GM19351 (cell line): ENCODE measurements at regions not wholly inside any gene's neighbourhood (a gene's known extent, or its start where the extent isn't known, plus 50 kb on each side); places are given as distances from the start of the nearest gene placed in this dataset.
A peak's percentile ranks its signal among the peaks of the same experiment; 100 is the strongest.

Experiments used
- ATAC-seq: cut with Tn5 transposase; IDR thresholded peaks from one replicate; pipeline ENCODE4 v1.9.1; 2021; ENCODE audit warnings: mild to moderate bottlenecking, moderate library complexity; ENCODE audit not compliant: unreplicated experiment

DNA sequence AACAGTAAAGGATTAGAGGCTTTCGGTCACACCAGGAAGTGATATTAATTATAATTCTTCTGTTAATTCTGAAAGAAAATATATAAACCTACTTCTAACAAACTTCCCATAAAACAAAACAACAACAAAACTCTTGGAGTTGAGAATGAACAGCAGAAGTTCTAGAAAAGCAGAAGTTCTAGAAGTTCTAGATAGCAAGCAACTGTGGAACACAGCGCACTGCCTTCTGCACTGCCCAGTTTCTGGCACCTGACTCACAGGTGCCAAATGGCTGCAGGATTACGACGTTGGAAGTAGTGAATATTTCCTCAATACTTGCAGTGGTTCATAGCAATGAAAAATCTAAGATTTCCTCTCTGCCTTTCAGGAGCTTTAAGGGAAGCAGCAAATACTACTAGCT is 132.2 kb downstream of the OR13A1 start:
- no peak for ATAC-seq

DNA sequence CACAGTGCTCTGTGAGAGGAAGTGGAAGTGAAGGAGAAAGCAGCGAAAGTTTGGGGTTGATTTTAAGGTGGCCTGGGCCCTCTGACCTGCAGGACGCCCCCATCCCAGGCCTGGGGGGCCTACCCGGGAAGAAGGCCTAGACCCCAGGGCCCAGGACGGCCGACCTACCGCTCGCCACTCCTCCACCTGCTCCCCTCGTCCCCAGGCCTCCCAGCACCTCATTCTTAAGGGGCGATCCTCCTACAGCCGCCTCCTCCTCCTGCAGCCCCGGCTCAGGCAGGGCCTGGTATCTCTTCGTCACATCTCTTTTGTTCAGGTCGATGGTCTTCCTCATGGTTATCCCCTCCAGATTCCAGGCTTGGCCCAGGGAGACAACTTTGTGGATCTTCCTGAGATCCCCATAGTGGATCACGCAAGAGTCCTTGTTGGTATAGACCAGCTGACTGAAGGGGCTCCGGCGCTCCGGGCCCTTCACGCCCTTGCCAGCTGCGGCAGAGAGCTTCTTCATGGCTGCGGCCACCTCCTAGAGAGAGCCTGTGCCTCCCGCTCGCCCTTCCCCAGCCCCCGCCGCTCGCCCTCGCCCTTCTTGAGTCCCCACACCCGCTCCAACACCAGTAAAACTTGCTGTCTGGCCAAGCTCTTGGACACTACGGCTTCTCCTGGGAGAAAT is 117.5 kb downstream of the OR13A1 start:
- no peak for ATAC-seq

DNA sequence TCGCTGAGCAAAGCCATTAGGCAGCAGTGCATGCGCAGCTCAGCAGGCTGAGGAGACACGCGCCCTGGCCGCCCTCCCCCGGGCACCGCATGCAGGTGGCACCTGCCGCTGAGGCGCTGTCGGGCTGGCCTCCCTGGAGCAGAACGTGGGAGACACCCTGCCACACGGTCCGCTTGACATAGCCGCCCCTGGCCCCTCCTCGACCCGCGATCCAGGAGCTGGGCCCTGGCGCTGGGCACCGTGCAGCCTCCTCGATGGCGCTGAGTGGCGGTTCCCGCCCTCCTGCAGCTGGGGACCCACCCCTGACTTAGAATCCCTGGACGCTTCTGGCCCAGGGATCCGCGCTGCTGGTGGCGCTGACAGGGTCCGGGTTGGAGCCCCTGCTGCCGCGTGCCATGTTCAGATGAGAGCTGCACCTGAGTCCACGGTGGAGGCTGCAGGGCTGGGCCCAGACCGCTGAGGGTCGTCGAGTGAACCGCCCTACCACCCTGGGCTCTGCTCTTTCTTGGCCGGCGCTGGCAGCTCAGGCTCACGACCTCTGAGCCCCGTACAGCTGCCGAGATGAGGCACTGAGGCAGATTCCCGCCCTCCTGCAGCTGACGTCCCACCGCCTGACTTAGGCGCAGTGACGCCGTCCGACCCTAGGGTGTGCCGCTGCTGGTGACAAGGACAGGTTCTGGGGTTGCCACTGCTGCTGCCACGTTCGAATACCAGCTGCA is 116.8 kb downstream of the OR13A1 start:
- no peak for ATAC-seq

DNA sequence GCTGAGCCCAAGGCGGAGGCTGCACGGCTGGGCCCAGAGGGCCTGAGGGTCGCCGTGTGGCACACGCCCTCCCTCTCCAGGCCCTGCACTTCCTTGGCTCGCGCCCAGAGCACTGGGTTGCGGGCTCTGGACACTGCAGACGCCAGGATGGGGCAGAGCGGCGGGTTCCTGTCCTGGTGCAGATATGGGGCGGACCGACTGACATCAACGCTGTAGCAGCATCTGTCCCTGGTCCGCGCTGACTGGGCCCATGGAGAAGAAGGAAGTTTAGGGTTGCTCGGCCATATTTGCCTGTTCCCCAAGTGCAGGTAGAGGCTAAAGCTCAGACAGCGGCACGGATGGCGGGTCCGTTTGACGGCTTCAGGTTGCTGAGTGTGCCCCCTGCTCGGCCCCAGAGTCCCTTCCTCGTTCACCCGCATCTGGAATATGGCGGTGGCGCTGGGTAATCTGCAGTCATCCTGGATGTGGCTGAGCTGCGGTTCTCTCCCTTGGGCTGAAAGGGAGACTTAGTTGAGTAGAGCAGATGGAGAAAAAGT is 116.1 kb downstream of the OR13A1 start:
- no peak for ATAC-seq

DNA sequence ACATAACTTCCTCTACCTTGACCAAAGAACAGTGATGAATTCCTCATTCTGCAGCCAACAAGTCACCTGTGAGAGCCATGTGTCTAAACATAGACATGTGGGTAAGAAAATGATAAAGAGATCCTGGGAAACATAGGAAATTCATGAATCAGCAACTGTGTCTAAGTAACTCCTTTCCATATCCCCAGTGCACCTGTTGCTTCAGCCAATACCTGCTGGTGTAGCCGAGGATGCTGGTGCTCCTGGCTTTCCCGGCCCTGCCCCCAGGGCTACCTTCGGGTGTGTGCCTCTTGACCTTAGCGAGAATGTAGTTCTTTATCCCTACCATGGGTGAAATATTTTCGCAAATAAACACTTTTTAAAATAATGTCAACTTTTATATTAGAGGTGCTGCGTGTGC is 114.1 kb downstream of the OR13A1 start:
- no peak for ATAC-seq

DNA sequence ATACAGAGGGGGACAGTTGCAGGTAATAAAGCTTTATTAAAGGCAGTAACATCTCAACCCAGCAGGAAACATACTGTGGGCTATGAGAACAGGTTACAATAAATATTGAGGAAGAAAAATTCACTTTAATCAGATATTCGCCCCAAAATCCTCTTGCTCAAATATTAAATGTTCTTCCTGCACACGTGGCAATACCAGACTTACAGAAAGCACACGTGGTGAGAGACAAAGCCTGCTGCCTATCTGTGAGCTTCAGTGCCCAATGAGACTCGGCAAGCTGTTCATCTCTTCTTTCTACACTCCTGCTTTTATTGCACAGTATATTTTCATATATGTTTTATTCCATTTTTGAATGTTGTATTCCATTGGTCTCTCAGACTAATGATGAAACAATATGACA is 113.2 kb downstream of the OR13A1 start:
- no peak for ATAC-seq

DNA sequence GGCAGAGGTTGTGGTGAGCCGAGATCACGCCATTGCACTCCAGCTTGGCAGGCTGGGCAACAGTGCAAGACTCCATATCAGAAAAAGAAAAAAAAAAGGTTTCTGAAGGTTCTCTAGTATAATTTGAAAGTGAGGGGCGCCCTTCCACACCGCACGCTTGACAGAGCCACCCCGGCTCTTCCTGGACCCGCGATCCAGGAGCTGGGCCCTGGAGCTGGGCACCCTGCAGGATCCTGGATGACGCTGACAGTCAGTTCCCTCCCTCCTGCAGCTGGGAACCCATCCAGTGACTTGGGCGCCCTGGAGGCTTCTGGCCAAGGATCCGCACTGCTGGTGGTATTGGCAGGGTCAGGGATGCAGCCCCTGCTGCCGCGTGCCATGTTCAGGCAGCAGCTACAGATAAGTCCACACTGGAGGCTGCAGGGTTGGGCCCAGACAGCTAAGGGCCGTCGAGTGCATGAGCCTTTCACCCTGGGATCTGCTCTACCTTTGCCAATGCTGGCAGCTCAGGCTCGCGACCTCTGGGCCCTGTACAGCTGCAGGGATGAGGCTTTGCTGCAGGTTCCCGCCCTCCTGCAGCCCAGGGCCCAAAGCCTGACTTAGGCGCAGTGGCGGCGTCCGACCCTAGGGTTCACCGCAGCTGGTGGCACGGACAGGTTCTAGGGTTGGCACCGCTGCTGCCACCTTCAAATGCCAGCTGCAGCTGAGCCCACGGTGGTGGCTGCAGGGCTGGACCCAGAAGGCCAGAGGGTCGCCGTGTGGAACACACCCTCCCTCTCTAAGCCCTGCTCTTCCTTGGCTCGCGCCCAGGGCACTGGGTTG is 110.2 kb downstream of the OR13A1 start:
- no peak for ATAC-seq

DNA sequence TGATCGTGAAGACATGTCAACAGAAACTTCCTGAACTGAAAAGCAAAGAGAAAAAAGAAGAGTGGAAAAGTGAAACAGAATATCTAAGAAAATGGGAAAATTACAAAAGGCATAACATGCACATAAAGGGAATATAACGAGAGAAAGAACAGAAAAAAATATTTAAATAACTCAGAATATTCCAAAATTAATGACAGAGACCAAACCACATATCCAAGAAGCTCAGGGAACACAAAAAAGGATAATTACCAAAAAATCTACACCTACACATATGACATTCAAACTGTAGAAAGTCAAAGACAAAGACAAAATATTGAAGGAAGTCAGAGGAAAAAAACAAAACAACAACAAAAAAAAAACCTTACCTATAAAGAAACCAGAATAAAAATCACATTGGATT is 105.5 kb downstream of the OR13A1 start:
- no peak for ATAC-seq

DNA sequence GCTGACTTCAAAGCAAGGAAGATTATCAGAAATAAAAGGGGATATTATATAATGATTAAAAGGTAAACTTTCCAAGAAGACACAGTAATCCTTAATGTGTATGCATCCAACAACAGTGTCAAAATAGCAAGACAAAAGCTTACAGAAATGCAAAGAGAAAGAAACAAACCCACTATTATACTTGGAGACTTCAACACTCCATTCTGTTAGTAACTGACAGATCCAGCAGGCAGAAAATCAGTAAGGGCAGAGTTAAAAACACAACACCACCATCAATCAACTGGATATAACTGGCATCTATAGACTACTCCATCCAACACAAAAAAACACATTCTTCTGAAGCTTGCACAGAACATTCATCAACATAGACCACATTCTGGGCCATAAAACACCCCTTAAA is 103.8 kb downstream of the OR13A1 start:
- no peak for ATAC-seq

DNA sequence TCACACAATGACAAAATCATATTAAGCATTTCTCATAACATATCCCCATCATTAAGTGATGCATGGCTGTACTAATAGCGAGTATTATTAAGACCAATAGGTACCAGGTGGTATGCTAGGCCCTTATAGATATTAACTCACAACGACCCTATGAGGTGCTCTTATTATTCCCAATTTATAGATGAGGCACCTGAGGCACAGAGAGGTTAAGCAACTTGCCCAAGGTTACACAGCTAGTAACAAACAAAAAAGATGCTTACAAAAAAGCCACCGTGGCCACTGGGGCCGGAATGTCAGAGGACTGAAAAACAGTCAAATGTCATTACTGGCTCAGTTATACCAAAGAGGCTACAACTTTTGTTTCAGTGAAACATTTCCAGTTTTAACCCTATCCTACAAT is 96.0 kb downstream of the OR13A1 start:
- ATAC-seq = no peak

DNA sequence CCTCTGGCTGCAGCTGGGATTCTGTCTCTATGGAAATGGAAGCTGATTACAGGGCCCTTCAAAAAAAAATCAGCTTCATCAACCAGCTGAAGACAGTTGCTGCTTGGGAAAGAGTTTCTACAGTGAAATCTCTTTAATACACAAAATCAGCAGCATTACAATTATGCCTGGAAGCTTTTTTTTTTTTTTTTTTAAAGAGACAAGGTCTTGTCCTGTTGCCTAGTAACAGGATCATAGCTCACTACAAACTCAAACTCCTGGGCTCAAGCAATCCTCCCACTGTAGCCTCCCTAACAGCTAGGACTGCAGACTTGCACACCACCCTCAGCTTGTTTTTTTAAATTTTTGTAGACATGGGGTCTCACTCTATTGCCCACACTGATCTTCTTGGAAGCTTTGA is 94.5 kb downstream of the OR13A1 start:
- no peak for ATAC-seq

DNA sequence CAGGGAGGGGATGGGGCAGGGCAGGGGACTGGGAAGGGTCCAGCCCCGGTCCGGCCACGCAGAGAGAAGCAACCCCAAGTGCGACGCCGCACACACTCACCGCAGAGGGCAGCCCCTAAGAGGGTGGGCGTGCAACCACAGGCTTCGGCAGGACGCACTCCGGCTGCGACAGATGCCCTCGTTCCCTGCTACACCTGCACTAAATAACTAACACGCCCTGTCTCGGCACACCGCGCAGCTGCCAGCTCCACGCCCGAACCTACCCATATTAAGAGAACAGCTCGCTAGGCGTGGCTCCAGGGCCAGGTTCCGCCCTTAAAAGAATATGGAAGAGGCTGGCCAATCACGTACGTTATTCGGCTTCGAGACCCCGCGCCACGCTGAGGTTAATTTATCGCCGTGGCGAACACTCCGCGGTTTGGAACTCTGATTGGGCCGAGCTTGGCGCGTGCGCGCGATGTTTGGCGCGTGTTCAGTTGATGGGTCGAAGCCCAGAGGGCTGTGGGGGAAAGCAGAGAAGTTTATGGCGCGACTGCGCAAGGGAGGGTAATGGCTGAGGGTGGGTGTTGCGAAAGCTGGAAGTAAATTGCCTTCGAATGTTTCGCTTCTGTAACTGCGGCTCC is 91.1 kb downstream of the OR13A1 start:
- ATAC-seq = no peak

DNA sequence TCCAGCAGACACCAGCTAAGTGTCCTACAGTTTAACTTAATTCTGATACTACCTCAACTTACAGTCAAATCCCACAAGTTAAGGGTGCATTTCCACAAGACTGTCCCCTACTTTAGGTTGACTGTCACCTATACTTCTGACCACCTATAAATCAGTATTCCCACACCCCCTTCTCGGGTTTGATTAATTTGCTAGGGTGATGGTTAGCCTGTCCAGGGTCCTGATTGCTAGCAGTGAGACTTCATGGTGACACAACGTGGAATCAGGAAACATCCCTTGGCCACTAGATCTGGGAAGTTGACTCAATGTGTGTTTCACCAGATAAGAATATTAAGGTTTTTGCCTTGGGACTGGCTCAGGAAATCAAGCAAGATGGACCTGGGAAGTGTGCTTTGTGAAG is 88.4 kb downstream of the OR13A1 start:
- no peak for ATAC-seq

DNA sequence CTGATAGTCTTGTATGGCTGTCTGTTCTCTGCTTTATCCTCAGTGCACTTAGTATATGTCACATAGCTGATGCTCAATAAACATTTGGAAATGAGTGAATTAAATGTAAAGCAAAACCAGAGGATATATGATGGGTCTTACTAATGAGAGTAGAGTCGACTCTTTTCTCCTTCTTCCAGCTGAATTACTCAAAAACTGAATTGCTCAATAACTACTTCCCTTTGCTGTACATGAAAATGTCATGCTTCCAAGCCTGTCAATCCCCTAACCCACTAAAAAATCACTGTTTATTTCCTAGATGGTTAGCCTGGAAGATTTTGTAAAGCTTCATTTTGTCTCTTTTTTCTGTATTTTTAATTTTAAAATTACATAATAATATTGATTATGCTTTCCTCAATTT is 88.0 kb downstream of the OR13A1 start:
- ATAC-seq = no peak

DNA sequence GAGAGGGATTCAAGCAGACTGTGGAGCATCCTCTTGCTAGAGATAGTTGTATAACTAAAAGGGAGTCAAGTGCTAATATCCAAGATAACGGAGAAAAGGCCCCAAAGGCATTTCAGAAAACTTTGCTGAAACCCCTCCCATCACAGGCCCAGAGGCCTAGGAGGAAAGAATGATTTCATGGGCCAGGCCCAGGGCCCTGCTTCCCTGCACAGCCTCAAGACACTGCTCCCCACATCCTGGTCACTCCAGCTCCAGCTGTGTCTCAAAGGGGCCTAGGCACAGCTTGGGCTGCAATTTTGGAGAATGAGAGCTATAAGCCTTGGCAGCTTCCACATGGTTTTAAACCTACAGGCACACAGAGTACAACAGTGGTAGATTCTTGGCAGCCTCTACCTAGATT is 85.6 kb downstream of the OR13A1 start:
- no peak for ATAC-seq

DNA sequence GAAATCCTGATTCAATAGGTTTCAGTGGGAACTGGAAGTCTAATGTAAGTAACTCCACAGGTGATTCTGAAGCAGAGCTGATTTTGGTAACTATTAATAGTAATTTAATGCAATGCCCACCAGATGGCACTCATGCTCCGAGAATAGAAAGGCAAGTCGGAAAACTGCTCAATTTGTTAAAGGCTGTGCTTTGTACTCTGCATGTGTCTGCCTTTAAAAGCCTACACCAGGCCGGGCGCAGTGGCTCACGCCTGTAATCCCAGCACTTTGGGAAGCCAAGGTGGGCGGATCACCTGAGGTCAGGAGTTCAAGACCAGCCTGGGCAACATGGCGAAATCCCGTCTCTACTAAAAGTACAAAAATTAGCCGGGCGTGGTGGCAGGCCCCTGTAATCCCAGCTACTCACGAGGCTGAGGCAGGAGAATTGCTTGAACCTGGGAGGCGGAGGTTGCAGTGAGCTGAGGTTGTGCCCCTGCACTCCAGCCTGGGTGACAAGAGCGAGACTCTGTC is 80.1 kb downstream of the OR13A1 start:
- ATAC-seq = peak; percentile 44

DNA sequence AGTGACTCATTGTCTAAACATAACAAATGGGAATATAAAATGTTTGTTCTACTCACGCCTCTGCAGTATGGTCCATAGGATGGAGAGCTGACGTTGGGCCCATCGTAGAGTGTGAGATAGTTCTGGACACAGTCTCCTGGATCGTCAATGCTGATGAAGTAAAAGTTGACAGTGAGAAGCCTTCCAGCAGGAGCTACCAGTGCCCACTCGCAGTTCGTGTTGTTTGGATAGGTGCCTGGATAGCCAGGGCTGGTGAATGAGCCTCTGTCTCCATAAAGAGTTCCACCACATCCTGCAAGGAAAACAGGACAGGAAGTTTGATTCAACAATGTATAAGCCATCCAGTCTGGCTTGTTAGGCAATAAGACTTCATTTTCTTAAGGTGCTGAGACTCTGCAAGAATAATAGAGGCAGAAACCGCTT is 79.6 kb downstream of the OR13A1 start:
- ATAC-seq = no peak

DNA sequence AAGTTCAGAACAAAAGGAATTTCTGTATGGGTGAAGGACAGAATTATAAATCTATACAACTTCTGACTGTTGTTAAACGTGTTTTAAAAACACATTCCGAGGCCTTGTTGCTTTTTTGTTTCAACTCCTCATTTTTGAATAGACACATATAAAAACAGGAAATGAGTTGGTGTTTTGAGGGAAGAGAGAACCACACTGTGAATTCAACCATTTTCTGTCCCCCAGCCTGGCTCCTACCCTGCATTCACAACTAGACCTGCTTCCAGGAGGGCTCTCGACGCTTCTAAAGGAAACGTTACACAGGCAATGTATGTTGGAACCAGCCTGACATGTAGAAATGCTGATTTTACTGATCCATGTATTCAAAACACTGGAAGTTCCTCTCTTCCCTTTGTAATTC is 76.5 kb downstream of the OR13A1 start:
- ATAC-seq = no peak

DNA sequence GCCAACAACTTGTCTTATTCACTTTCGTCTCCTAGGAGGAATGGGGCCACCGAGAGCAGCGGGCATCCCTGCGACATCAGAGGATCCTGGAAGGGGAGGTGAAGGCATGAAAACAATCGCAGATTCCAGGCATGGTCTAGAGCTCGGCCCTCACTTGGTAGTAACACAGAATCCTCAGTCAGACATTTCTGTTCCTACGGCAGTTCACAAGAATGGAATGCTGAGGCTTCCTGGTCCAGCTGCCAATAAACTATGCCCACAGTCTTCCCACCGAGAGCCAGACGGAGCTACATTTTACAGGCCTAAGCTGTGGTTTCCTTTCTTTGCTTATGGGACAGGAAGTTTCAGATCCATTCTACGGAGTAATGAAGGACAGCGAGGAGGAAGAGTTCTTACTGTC is 75.8 kb downstream of the OR13A1 start:
- ATAC-seq = no peak

DNA sequence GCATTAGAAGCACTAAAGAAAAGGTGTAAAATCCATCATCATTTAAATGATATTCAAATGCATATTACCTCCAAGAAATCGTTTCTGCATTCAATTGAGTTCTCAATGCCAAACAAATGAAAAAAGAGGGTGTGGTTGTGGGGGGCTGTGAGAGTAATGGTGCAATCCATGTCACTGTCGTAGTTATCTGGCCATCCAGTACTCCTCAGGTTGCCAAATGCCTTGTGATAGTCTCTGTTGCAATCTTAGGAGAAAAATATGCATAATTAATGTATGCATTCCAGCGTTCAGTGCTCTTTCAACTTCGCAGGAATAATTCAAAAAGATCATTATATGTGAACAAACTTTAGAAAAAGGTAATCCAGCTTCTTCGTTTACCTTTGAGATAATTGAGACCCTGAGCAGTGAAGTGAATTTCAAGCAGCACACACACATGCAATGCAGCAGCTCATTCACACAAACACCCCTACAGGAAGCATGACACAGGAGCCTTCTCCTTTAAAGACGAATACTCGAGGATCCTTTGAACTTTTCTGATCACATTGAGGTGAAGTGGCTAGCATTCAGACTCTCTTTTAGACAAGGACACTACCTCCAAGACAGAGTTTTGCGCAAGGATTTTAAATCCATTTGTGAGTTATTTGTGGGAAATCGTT is 73.4 kb downstream of the OR13A1 start:
- ATAC-seq = no peak

DNA sequence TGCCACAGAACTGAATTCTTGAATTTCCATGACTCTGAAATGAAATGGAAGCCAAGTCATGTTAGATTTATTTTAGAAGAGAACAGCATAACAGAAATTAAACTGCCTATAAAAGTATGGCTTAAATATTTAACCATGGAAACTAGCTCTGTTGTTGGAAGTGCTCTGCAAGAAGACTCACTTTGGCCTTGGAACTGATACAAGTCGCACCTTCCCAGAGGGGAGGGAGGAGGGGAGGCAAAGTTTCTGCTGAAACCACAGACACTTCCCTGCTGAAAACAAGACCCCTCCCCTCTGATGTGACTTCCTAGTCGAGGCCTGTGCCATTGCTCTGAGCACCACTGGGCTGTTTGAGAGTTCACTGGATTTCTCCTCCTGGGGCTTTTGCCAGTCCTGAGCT is 72.1 kb downstream of the OR13A1 start:
- no peak for ATAC-seq
